GM21367 (cell line): ENCODE measurements at regions not wholly inside any gene's neighbourhood (a gene's known extent, or its start where the extent isn't known, plus 50 kb on each side); places are given as distances from the start of the nearest gene placed in this dataset.

Experiments used
- ATAC-seq: cut with Tn5 transposase; IDR thresholded peaks from one replicate; pipeline ENCODE4 v1.9.1; 2021; ENCODE audit not compliant: unreplicated experiment

GRCh38 chr17:73947966-73948355 lies 255.5 kb upstream of the RPL38 start:
- no peak for ATAC-seq

GRCh38 chr17:73949903-73950592 lies 253.4 kb upstream of the RPL38 start:
- no peak for ATAC-seq

GRCh38 chr17:73950593-73950914 lies 252.9 kb upstream of the RPL38 start:
- ATAC-seq, result no peak

- ATAC-seq, result no peak
Observed at GRCh38 chr17:73952082-73952479, 251.4 kb upstream of the RPL38 start.

GRCh38 chr17:73952480-73953205 lies 250.8 kb upstream of the RPL38 start:
- no peak for ATAC-seq

GRCh38 chr17:73953206-73954033 lies 250.1 kb upstream of the RPL38 start:
- ATAC-seq, result no peak

- no peak for ATAC-seq
Observed at GRCh38 chr17:73954951-73955350, 248.5 kb upstream of the RPL38 start.

- ATAC-seq, result no peak
Observed at GRCh38 chr17:73955616-73956015, 247.9 kb upstream of the RPL38 start.

GRCh38 chr17:73956169-73956568 lies 247.3 kb upstream of the RPL38 start:
- ATAC-seq, result no peak

- ATAC-seq, result no peak
Observed at GRCh38 chr17:73956595-73957465, 246.6 kb upstream of the RPL38 start.

- ATAC-seq, result no peak
Observed at GRCh38 chr17:73957564-73957963, 245.9 kb upstream of the RPL38 start.

GRCh38 chr17:73958453-73958852 lies 245.0 kb upstream of the RPL38 start:
- ATAC-seq, result no peak

GRCh38 chr17:73960469-73960868 lies 243.0 kb upstream of the RPL38 start:
- no peak for ATAC-seq

- no peak for ATAC-seq
Observed at GRCh38 chr17:73962308-73962707, 241.2 kb upstream of the RPL38 start.

GRCh38 chr17:73968680-73969079 lies 234.8 kb upstream of the RPL38 start:
- ATAC-seq, result no peak

- ATAC-seq, result no peak
Observed at GRCh38 chr17:73969956-73970355, 233.5 kb upstream of the RPL38 start.

- ATAC-seq, result no peak
Observed at GRCh38 chr17:73971127-73971526, 232.4 kb upstream of the RPL38 start.

- ATAC-seq, result no peak
Observed at GRCh38 chr17:73972056-73972455, 231.4 kb upstream of the RPL38 start.

- no peak for ATAC-seq
Observed at GRCh38 chr17:73972901-73973300, 230.6 kb upstream of the RPL38 start.

GRCh38 chr17:73973586-73974409 lies 229.7 kb upstream of the RPL38 start:
- ATAC-seq, result no peak
